ENCODE measurements at regions not wholly inside any gene's neighbourhood (a gene's known extent, or its start where the extent isn't known, plus 50 kb on each side); places are given as distances from the start of the nearest gene placed in this dataset.

DNA sequence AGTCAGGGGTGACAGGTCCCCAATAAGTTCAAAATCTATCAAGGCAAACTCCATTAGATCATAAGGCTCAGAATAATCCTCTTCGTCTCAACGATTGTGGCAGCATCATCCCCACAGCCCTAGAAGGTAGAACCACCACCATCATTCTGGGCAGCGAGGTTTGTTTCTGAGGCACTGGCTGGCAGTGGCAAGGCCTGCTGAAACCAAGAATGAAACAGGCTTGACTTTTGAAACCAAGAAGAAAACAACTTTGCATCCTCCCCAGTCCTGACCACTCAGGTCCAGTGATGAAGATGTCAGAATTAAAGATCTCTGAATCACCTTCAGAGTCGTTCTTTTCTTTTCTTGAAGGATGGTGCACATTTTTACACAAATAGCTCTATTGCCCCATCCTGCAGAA is 152.6 kb upstream of the SYT1 start:
- Histone ChIP-seq H3K4me3 (no peak overlapping the region), H3K27ac (no peak overlapping the region)
- no peak for DNase-seq (ENCODE audit: low spot score)
- TF ChIP-seq, protein P1, sequence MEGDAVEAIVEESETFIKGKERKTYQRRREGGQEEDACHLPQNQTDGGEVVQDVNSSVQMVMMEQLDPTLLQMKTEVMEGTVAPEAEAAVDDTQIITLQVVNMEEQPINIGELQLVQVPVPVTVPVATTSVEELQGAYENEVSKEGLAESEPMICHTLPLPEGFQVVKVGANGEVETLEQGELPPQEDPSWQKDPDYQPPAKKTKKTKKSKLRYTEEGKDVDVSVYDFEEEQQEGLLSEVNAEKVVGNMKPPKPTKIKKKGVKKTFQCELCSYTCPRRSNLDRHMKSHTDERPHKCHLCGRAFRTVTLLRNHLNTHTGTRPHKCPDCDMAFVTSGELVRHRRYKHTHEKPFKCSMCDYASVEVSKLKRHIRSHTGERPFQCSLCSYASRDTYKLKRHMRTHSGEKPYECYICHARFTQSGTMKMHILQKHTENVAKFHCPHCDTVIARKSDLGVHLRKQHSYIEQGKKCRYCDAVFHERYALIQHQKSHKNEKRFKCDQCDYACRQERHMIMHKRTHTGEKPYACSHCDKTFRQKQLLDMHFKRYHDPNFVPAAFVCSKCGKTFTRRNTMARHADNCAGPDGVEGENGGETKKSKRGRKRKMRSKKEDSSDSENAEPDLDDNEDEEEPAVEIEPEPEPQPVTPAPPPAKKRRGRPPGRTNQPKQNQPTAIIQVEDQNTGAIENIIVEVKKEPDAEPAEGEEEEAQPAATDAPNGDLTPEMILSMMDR (IDR thresholded peaks at IDR 0.05) = no peak

DNA sequence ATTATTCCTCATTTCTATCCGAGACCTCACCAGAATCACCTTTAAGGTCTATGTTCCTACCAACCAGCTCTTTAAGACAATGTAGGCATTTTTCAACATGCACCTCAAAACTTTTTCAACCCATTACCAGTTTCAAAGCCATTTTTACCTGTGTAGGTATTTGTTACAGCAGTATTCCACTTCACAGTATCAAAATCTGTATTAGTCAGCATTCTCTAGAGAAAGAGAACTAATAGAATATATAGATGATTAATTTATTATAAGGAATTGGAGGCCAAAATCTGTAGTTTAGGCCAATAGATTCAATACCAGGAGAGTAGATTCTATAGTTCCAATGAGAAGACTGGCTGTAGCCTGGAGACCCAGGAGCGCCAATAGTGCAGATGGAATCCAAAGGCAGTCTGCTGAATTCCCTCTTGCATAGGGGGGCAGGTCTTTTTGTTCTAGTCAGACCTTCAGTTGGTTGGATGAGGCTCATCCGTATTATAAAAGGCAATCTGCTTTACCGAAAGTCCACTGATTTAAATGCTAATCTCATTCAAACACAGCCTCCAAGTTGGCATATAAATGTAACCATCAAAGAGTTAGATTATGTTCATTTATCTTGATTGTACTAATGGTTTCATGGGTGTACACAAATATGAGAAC is 151.6 kb upstream of the SYT1 start:
- H3K27ac ChIP-seq = no peak overlapping the region
- H3K4me3 ChIP-seq = no peak overlapping the region
- no peak for DNase-seq (ENCODE audit: low spot score)
- TF ChIP-seq, protein P1 (IDR thresholded peaks at IDR 0.05) = no peak

DNA sequence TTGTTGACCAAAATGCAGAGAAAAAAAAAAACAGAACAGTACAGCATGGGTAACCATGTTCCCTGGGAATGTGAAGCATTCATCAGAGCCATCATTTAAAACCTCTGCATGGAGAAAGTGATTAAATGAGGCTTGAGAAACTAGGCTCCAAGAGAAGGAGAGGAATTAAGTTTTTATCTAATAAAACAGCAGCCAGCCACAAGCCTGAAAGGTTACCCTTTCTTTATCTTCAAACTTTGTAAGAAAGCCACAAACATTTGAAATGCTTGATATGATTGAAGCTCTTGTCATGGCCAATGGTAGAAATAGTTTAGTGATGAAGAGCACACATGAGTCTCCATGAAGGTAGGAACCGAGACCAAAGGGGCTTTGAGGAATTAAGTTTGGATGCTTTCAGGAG is 144.9 kb upstream of the SYT1 start:
- H3K4me3 ChIP-seq = no peak overlapping the region
- TF ChIP-seq, protein P1 (IDR thresholded peaks at IDR 0.05) = no peak
- no peak for DNase-seq (ENCODE audit: low spot score)
- no peak overlapping the region for H3K27ac ChIP-seq

DNA sequence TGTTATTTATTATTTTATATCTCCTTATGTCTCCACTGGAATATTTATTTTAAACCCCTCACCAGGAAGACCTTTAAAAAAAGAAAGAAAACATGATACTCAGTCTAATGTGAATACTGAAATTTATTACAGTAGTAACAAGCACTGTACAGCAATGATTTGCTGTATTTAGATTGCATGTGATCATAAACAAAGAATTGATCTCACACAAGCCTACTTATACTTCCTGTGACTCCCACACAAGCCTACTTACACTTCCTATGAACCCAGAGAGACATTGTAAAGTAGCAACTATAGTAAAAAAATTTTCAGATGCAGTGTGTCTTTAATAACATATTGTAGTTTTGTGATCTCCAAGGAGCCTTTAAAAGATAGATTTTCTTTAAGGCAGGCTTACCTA is 142.7 kb upstream of the SYT1 start:
- DNase-seq (ENCODE audit: low spot score) = no peak

GRCh38 chr12:78725033-78725432 is 139.5 kb upstream of the SYT1 start:
- H3K27ac ChIP-seq = no peak overlapping the region
- DNase-seq (ENCODE audit: low spot score) = no peak
- TF ChIP-seq, protein P1 (IDR thresholded peaks at IDR 0.05) = no peak
- H3K4me3 ChIP-seq = no peak overlapping the region

More for the DNA sequence above, 142.7 kb upstream of the SYT1 start:
- Histone ChIP-seq H3K27ac (no peak overlapping the region), H3K4me3 (no peak overlapping the region)
- TF ChIP-seq, protein P1 (IDR thresholded peaks at IDR 0.05) = no peak

GRCh38 chr12:78725951-78726580 is 138.5 kb upstream of the SYT1 start:
- DNase-seq (ENCODE audit: low spot score) = no peak
- TF ChIP-seq, protein P1 (IDR thresholded peaks at IDR 0.05) = no peak
- no peak overlapping the region for H3K4me3 ChIP-seq
- H3K27ac ChIP-seq = no peak overlapping the region

DNA sequence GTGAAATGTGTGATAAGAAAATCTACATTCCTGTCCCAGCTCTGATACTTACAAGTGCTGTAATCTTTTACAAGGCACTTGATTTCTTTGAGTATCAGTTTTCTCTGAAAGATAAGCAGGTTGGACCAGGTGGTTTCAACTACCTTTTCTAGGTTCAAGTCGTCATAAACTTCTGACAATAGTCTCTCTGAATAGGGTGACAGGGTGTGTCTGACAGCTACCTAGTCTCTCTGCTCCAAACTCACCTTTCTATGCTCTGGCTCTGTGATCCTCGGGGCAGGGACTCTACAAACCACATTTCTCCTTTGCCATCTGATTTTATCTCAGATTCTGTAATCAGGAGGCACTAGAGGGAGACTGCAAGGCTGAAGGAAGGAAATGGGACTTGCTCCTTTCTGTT is 137.7 kb upstream of the SYT1 start:
- DNase-seq (ENCODE audit: low spot score) = no peak
- H3K4me3 ChIP-seq = no peak overlapping the region
- TF ChIP-seq, protein P1 (IDR thresholded peaks at IDR 0.05) = no peak
- no peak overlapping the region for H3K27ac ChIP-seq
